Liver (tissue), 8 donors: ENCODE measurements at regions not wholly inside any gene's neighbourhood (a gene's known extent, or its start where the extent isn't known, plus 50 kb on each side); places are given as distances from the start of the nearest gene placed in this dataset.
"Not testable (repeated sequence)": the region's sequence is repeated elsewhere in the genome, so short reads cannot be mapped to it uniquely, and the experiment has no call there.

Experiments used
- DNase-seq: peaks from one replicate; pipeline ENCODE4 v3.0.0-alpha.2; 2017; ENCODE audit warnings: low spot score
- H3K27ac ChIP-seq, 2 donors: one replicate each; pipeline ENCODE4 v1.7.0; 2013; ENCODE audit warnings: inconsistent platforms in 2 of 2, low read length in 2 of 2, control low read depth in 1 of 2, low read depth in 1 of 2, mild to moderate bottlenecking in 1 of 2
- H3K27me3 ChIP-seq, 4 donors: one replicate each; pipeline versions ENCODE4 v1.6.1 to v1.7.0; 2013; ENCODE audit warnings: low read length in 3 of 4, inconsistent platforms in 1 of 4, mild to moderate bottlenecking in 1 of 4, moderate library complexity in 1 of 4; ENCODE audit not compliant: control insufficient read depth in 4 of 4, insufficient read depth in 4 of 4
- H3K36me3 ChIP-seq, 4 donors: one replicate each; pipeline versions ENCODE4 v1.6.1 to v1.7.0; 2013; ENCODE audit warnings: low read length in 3 of 4, mild to moderate bottlenecking in 3 of 4, low read depth in 1 of 4, moderate library complexity in 1 of 4; ENCODE audit not compliant: control insufficient read depth in 4 of 4, insufficient read depth in 3 of 4
- H3K4me1 ChIP-seq, 4 donors: one replicate each; pipeline versions ENCODE4 v1.6.1 to v1.7.0; 2013; ENCODE audit warnings: low read length in 3 of 4, mild to moderate bottlenecking in 3 of 4, moderate library complexity in 1 of 4; ENCODE audit not compliant: control insufficient read depth in 4 of 4, insufficient read depth in 4 of 4
- H3K4me3 ChIP-seq, 3 donors: one replicate each; pipeline versions ENCODE4 v1.6.1 to v1.7.0; 2013; ENCODE audit warnings: low read length in 3 of 3, control low read depth in 1 of 3, low read depth in 1 of 3, mild to moderate bottlenecking in 1 of 3
- H3K9ac ChIP-seq, 2 donors: one replicate each; pipeline ENCODE4 v1.7.0; 2013; ENCODE audit warnings: low read length in 2 of 2, mild to moderate bottlenecking in 2 of 2, moderate library complexity in 2 of 2, control low read depth in 1 of 2, low read depth in 1 of 2
- H3K9me3 ChIP-seq, 4 donors: one replicate each; pipeline versions ENCODE4 v1.6.1 to v1.7.0; 2013; ENCODE audit warnings: low read length in 3 of 4; ENCODE audit not compliant: control insufficient read depth in 4 of 4
- ATF3 ChIP-seq: IDR thresholded peaks from 2 replicates; pipeline ENCODE4 v1.6.1; 2016; ENCODE audit warnings: antibody characterized with exemption
- CTCF ChIP-seq: fragments of 150-350 bp; IDR thresholded peaks from 2 replicates; pipeline ENCODE4 v1.5.1; 2017; ENCODE audit warnings: improper control_type of control experiment, low read depth, low read length; ENCODE audit not compliant: missing input control
- EGR1 ChIP-seq, 2 donors: IDR thresholded peaks; 2 replicates each; pipeline ENCODE4 v1.6.1; 2016 to 2018; ENCODE audit warnings: antibody characterized with exemption in 2 of 2, low read depth in 2 of 2
- FOXA1 ChIP-seq: IDR thresholded peaks from 2 replicates; pipeline ENCODE4 v1.6.1; 2016; ENCODE audit warnings: antibody characterized with exemption
- FOXA2 ChIP-seq: IDR thresholded peaks from 2 replicates; pipeline ENCODE4 v1.6.1; 2016; ENCODE audit warnings: antibody characterized with exemption
- GABPA ChIP-seq, 2 donors: IDR thresholded peaks in 1 of 2; conservative IDR thresholded peaks in 1 of 2; 2 replicates each; pipeline ENCODE4 v1.6.1; 2016; ENCODE audit warnings: antibody characterized with exemption in 2 of 2, mild to moderate bottlenecking in 1 of 2, moderate library complexity in 1 of 2
- HNF4A ChIP-seq, 2 donors: conservative IDR thresholded peaks; 2 replicates each; pipeline ENCODE4 v1.6.1; 2016; ENCODE audit warnings: antibody characterized with exemption in 2 of 2, mild to moderate bottlenecking in 2 of 2
- HNF4G ChIP-seq: IDR thresholded peaks from 2 replicates; pipeline ENCODE4 v1.6.1; 2016; ENCODE audit warnings: antibody characterized with exemption
- JUND ChIP-seq, 2 donors: IDR thresholded peaks; 2 replicates each; pipeline ENCODE4 v1.6.1; 2016; ENCODE audit warnings: antibody characterized with exemption in 2 of 2
- MAX ChIP-seq: IDR thresholded peaks from 2 replicates; pipeline ENCODE4 v1.6.1; 2016; ENCODE audit warnings: antibody characterized with exemption
- NR2F2 ChIP-seq: IDR thresholded peaks from 2 replicates; pipeline ENCODE4 v1.6.1; 2016; ENCODE audit warnings: antibody characterized with exemption
- RAD21 ChIP-seq, 2 donors: IDR thresholded peaks; 2 replicates each; pipeline ENCODE4 v1.6.1; 2016; ENCODE audit warnings: antibody characterized with exemption in 2 of 2, mild to moderate bottlenecking in 2 of 2
- REST ChIP-seq: IDR thresholded peaks from 2 replicates; pipeline ENCODE4 v1.6.1; 2016; ENCODE audit warnings: antibody characterized with exemption, mild to moderate bottlenecking
- RXRA ChIP-seq, 2 donors: IDR thresholded peaks; 2 replicates each; pipeline ENCODE4 v1.6.1; 2017 to 2018; ENCODE audit warnings: antibody characterized with exemption in 2 of 2, mild to moderate bottlenecking in 1 of 2
- SP1 ChIP-seq: IDR thresholded peaks from 2 replicates; pipeline ENCODE4 v1.6.1; 2018; ENCODE audit warnings: antibody characterized with exemption, mild to moderate bottlenecking
- TAF1 ChIP-seq: conservative IDR thresholded peaks from 2 replicates; pipeline ENCODE4 v1.6.1; 2016; ENCODE audit warnings: antibody characterized with exemption, mild to moderate bottlenecking
- YY1 ChIP-seq: IDR thresholded peaks from 2 replicates; pipeline ENCODE4 v1.6.1; 2016; ENCODE audit warnings: antibody characterized with exemption, mild to moderate bottlenecking
- ZBTB33 ChIP-seq: IDR thresholded peaks from 2 replicates; pipeline ENCODE4 v1.6.1; 2016; ENCODE audit warnings: antibody characterized with exemption
- WGBS: extraction: QIAGEN DNeasy Blood & Tissue Kit; methylation state at CpG from one replicate; pipeline ENCODE4 v1.1.7; 2013; 5-methylcytosine and 5-hydroxymethylcytosine counted together
- donor health status: healthy.
- donor health status: healthy.
- donor health status: healthy.
- donor health status: healthy.
- donor health status: healthy.

- H3K36me3 ChIP-seq, result no peaks in the 10 kb centered on the region
- no peak overlapping the region for H3K9ac ChIP-seq
- TF ChIP-seq HNF4G, result no peak
- no peak for TF ChIP-seq ATF3
- no peak for TF ChIP-seq SP1
- TF ChIP-seq HNF4A (conservative IDR thresholded peaks at IDR 0.05), result no peak
- no peak for TF ChIP-seq ZBTB33
- TF ChIP-seq FOXA2, result no peak
- TF ChIP-seq CTCF, result no peak
- no peak for TF ChIP-seq YY1
- TF ChIP-seq EGR1 (IDR thresholded peaks at IDR 0.05; ENCODE audit: low read depth in 2 of 2), result no peak
- TF ChIP-seq FOXA1, result no peak
- TF ChIP-seq NR2F2, result no peak
- no peak for TF ChIP-seq REST
- TF ChIP-seq JUND (IDR thresholded peaks at IDR 0.05), result no peak
- no peak for TF ChIP-seq TAF1
- TF ChIP-seq RXRA (IDR thresholded peaks at IDR 0.05), result no peak
- no peak for TF ChIP-seq GABPA (IDR thresholded peaks at IDR 0.05 in 1 of 2, conservative IDR thresholded peaks at IDR 0.05 in 1 of 2)
- TF ChIP-seq RAD21 (IDR thresholded peaks at IDR 0.05), result no peak
- TF ChIP-seq MAX, result no peak
- no peaks in the 10 kb centered on the region for H3K9me3 ChIP-seq
- no peak for DNase-seq
- no peak overlapping the region for H3K27ac ChIP-seq
- no peak overlapping the region for H3K4me3 ChIP-seq
- no peaks in the 10 kb centered on the region for H3K27me3 ChIP-seq
- WGBS, result 98% methylated on average over 1 of the region's 1 CpG
- H3K4me1 ChIP-seq, result no peaks in the 10 kb centered on the region
These were observed 76.0 kb upstream of the POGK start for GRCh38 chr1:166763318-166763717.

GRCh38 chr1:166766942-166767341, 72.3 kb upstream of the POGK start:
- Histone ChIP-seq H3K4me1 (no peaks in the 10 kb centered on the region), H3K27me3 (no peaks in the 10 kb centered on the region), H3K36me3 (no peaks in the 10 kb centered on the region), H3K9me3 (peaks cover 3 to 11% (median 7%) of the 10 kb centered on the region in 4 donors), H3K27ac (no peak overlapping the region), H3K9ac (no peak overlapping the region), H3K4me3 (no peak overlapping the region)
- 49% methylated on average over 2 of the region's 2 CpGs for WGBS
- no peak for DNase-seq
- TF ChIP-seq NR2F2 (no peak), CTCF (no peak), HNF4A (conservative IDR thresholded peaks at IDR 0.05) (no peak), GABPA (IDR thresholded peaks at IDR 0.05 in 1 of 2, conservative IDR thresholded peaks at IDR 0.05 in 1 of 2) (no peak), YY1 (no peak)

GRCh38 chr1:166784646-166785045, 54.6 kb upstream of the POGK start:
- not testable (repeated sequence) for H3K4me3 ChIP-seq, H3K4me1 ChIP-seq, DNase-seq, H3K27ac ChIP-seq, H3K27me3 ChIP-seq, H3K9ac ChIP-seq, H3K9me3 ChIP-seq, H3K36me3 ChIP-seq
- WGBS, result 33% methylated on average over 4 of the region's 4 CpGs
